ENCODE measurements at regions not wholly inside any gene's neighbourhood (a gene's known extent, or its start where the extent isn't known, plus 50 kb on each side); places are given as distances from the start of the nearest gene placed in this dataset.

DNA sequence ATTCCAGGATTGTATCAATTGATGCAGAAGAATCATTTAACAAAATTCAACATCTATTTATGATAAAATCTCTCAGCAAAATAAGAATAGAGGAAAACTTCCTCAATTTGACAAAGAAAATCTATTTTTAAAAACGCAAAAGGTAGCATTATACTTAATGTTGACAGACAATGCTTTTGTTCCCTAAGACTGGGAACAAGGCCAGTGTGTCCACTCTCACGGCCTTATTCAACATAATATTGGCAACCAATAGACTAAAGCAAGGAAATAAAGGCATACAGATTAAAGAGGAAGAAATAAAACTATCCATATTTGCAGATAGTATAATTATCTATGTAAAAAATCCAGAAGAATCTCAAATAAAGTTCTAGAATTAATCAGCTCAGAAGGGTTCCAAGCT is 472.4 kb upstream of the ID2 start:
- H3K4me1 Mint-ChIP-seq (ENCODE audit: low read depth, unreplicated experiment) = no peaks in the 10 kb centered on the region
- CTCF ChIA-PET = no interaction called here
- Histone ChIP-seq H3K4me1 (no peaks in the 10 kb centered on the region), H3K27me3 (replicated peaks; ENCODE audit: control insufficient read depth, insufficient read depth, low read length) (no peaks in the 10 kb centered on the region; the same call in 1 of the 2 replicates), H3K9me3 (peaks cover 26% of the 10 kb centered on the region), H3K36me3 (ENCODE audit: control insufficient read depth, insufficient read depth, low read length) (no peaks in the 10 kb centered on the region), H3K4me3 (ENCODE audit: low read depth, low read length) (no peak overlapping the region)
- BruUV-seq (replicated peaks) = no TSS peak
- POLR2A ChIA-PET = no interaction called here
- peaks cover 7% of the 10 kb centered on the region for H3K27me3 Mint-ChIP-seq (ENCODE audit: insufficient read depth, unreplicated experiment)
- H3K9me3 Mint-ChIP-seq (ENCODE audit: unreplicated experiment) = peaks cover 35% of the 10 kb centered on the region
- intact Hi-C loops (cut with micrococcal nuclease; ENCODE audit: unreplicated experiment) = no loop called here
- H3K27ac Mint-ChIP-seq (ENCODE audit: unreplicated experiment) = no peak overlapping the region
- no peak for DNase-seq
- TF ChIP-seq, protein P1, sequence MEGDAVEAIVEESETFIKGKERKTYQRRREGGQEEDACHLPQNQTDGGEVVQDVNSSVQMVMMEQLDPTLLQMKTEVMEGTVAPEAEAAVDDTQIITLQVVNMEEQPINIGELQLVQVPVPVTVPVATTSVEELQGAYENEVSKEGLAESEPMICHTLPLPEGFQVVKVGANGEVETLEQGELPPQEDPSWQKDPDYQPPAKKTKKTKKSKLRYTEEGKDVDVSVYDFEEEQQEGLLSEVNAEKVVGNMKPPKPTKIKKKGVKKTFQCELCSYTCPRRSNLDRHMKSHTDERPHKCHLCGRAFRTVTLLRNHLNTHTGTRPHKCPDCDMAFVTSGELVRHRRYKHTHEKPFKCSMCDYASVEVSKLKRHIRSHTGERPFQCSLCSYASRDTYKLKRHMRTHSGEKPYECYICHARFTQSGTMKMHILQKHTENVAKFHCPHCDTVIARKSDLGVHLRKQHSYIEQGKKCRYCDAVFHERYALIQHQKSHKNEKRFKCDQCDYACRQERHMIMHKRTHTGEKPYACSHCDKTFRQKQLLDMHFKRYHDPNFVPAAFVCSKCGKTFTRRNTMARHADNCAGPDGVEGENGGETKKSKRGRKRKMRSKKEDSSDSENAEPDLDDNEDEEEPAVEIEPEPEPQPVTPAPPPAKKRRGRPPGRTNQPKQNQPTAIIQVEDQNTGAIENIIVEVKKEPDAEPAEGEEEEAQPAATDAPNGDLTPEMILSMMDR (IDR thresholded peaks at IDR 0.05; ENCODE audit: insufficient read depth in 1 of 2, low read depth in 1 of 2, low read length in 1 of 2, severe bottlenecking in 1 of 2, unreplicated experiment in 1 of 2) = no peak
- H3K36me3 Mint-ChIP-seq (ENCODE audit: insufficient read depth, unreplicated experiment) = no peaks in the 10 kb centered on the region
- no peak overlapping the region for H3K4me3 Mint-ChIP-seq (ENCODE audit: unreplicated experiment)

GRCh38 chr2:8211384-8211783 is 470.5 kb upstream of the ID2 start:
- Mint-ChIP-seq H3K4me3 (ENCODE audit: unreplicated experiment) (no peak overlapping the region), H3K27ac (ENCODE audit: unreplicated experiment) (no peak overlapping the region), H3K4me1 (ENCODE audit: low read depth, unreplicated experiment) (no peaks in the 10 kb centered on the region), H3K9me3 (ENCODE audit: unreplicated experiment) (peaks cover 35% of the 10 kb centered on the region), H3K36me3 (ENCODE audit: insufficient read depth, unreplicated experiment) (no peaks in the 10 kb centered on the region), H3K27me3 (ENCODE audit: insufficient read depth, unreplicated experiment) (peaks cover 11% of the 10 kb centered on the region)
- POLR2A ChIA-PET = no interaction called here
- CTCF ChIA-PET = no interaction called here
- TF ChIP-seq, protein P1 (IDR thresholded peaks at IDR 0.05; ENCODE audit: insufficient read depth in 1 of 2, low read depth in 1 of 2, low read length in 1 of 2, severe bottlenecking in 1 of 2, unreplicated experiment in 1 of 2) = no peak
- Histone ChIP-seq H3K4me1 (no peaks in the 10 kb centered on the region), H3K36me3 (ENCODE audit: control insufficient read depth, insufficient read depth, low read length) (no peaks in the 10 kb centered on the region), H3K27me3 (replicated peaks; ENCODE audit: control insufficient read depth, insufficient read depth, low read length) (no peaks in the 10 kb centered on the region), H3K4me3 (ENCODE audit: low read depth, low read length) (no peak overlapping the region), H3K9me3 (peaks cover 26% of the 10 kb centered on the region)
- DNase-seq = no peak
- BruUV-seq (replicated peaks) = no TSS peak
- intact Hi-C loops (cut with micrococcal nuclease; ENCODE audit: unreplicated experiment) = no loop called here

- CTCF ChIA-PET = no interaction called here
- H3K4me3 ChIP-seq (ENCODE audit: low read depth, low read length) = no peak overlapping the region
- Mint-ChIP-seq H3K36me3 (ENCODE audit: insufficient read depth, unreplicated experiment) (no peaks in the 10 kb centered on the region), H3K4me3 (ENCODE audit: unreplicated experiment) (no peak overlapping the region), H3K27me3 (ENCODE audit: insufficient read depth, unreplicated experiment) (peaks cover 11% of the 10 kb centered on the region), H3K9me3 (ENCODE audit: unreplicated experiment) (peaks cover 30% of the 10 kb centered on the region), H3K4me1 (ENCODE audit: low read depth, unreplicated experiment) (no peaks in the 10 kb centered on the region), H3K27ac (ENCODE audit: unreplicated experiment) (no peak overlapping the region)
- BruUV-seq (replicated peaks) = no TSS peak
- H3K27me3 ChIP-seq (replicated peaks; ENCODE audit: control insufficient read depth, insufficient read depth, low read length) = no peaks in the 10 kb centered on the region
- H3K9me3 ChIP-seq = peaks cover 24% of the 10 kb centered on the region
- intact Hi-C loops (cut with micrococcal nuclease; ENCODE audit: unreplicated experiment) = no loop called here
- H3K36me3 ChIP-seq (ENCODE audit: control insufficient read depth, insufficient read depth, low read length) = no peaks in the 10 kb centered on the region
- no peaks in the 10 kb centered on the region for H3K4me1 ChIP-seq
- POLR2A ChIA-PET = no interaction called here
- DNase-seq = no peak
- TF ChIP-seq, protein P1 (IDR thresholded peaks at IDR 0.05; ENCODE audit: insufficient read depth in 1 of 2, low read depth in 1 of 2, low read length in 1 of 2, severe bottlenecking in 1 of 2, unreplicated experiment in 1 of 2) = no peak
Measured at GRCh38 chr2:8212239-8212638, 469.6 kb upstream of the ID2 start.

All from Caco-2 (cell line).